ENCODE measurements at regions not wholly inside any gene's neighbourhood (a gene's known extent, or its start where the extent isn't known, plus 50 kb on each side); places are given as distances from the start of the nearest gene placed in this dataset.

DNA sequence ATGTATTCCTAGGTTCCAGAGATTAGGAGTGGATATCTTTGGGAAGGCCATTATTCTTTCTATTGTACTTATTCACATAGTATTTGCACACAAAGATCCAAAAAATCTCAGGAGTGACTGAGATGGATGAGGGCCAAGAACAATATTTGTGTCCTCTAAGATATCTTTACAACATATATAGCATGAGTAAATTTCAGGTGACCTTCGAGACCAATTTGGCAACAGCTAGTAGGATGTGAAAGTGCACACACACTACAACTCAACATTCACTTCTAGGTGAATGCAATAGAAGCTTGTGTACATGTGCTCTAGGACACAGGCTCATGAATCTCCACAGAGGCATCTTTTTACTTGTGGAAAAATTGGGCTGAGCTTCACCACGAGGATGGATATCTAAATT, 224.0 kb downstream of the C1orf94 start:
- TF ChIP-seq FOXM1 (IDR thresholded peaks at IDR 0.05; ENCODE audit: low read depth) (no peak), FOXM1 (CRISPR knock-in tag; IDR thresholded peaks at IDR 0.05; ENCODE audit: low read depth) (no peak), EP300 (IDR thresholded peaks at IDR 0.05; ENCODE audit: low read length) (no peak), POLR2A (conservative IDR thresholded peaks at IDR 0.05) (no peak), CHD2 (IDR thresholded peaks at IDR 0.05; ENCODE audit: low read depth, low read length) (no peak), TAF1 (IDR thresholded peaks at IDR 0.05; ENCODE audit: control insufficient read depth, extremely low read depth, insufficient read depth, low read length, severe bottlenecking) (no peak)
- TF ChIP-seq, protein P1, sequence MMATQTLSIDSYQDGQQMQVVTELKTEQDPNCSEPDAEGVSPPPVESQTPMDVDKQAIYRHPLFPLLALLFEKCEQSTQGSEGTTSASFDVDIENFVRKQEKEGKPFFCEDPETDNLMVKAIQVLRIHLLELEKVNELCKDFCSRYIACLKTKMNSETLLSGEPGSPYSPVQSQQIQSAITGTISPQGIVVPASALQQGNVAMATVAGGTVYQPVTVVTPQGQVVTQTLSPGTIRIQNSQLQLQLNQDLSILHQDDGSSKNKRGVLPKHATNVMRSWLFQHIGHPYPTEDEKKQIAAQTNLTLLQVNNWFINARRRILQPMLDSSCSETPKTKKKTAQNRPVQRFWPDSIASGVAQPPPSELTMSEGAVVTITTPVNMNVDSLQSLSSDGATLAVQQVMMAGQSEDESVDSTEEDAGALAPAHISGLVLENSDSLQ (IDR thresholded peaks at IDR 0.05): no peak
- TF ChIP-seq, protein P2, sequence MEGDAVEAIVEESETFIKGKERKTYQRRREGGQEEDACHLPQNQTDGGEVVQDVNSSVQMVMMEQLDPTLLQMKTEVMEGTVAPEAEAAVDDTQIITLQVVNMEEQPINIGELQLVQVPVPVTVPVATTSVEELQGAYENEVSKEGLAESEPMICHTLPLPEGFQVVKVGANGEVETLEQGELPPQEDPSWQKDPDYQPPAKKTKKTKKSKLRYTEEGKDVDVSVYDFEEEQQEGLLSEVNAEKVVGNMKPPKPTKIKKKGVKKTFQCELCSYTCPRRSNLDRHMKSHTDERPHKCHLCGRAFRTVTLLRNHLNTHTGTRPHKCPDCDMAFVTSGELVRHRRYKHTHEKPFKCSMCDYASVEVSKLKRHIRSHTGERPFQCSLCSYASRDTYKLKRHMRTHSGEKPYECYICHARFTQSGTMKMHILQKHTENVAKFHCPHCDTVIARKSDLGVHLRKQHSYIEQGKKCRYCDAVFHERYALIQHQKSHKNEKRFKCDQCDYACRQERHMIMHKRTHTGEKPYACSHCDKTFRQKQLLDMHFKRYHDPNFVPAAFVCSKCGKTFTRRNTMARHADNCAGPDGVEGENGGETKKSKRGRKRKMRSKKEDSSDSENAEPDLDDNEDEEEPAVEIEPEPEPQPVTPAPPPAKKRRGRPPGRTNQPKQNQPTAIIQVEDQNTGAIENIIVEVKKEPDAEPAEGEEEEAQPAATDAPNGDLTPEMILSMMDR (IDR thresholded peaks at IDR 0.05 in 2 of 3, conservative IDR thresholded peaks at IDR 0.05 in 1 of 3; ENCODE audit: insufficient read depth in 2 of 3, low read depth in 1 of 3, low read length in 3 of 3): no peak
- TF ChIP-seq, protein P3, sequence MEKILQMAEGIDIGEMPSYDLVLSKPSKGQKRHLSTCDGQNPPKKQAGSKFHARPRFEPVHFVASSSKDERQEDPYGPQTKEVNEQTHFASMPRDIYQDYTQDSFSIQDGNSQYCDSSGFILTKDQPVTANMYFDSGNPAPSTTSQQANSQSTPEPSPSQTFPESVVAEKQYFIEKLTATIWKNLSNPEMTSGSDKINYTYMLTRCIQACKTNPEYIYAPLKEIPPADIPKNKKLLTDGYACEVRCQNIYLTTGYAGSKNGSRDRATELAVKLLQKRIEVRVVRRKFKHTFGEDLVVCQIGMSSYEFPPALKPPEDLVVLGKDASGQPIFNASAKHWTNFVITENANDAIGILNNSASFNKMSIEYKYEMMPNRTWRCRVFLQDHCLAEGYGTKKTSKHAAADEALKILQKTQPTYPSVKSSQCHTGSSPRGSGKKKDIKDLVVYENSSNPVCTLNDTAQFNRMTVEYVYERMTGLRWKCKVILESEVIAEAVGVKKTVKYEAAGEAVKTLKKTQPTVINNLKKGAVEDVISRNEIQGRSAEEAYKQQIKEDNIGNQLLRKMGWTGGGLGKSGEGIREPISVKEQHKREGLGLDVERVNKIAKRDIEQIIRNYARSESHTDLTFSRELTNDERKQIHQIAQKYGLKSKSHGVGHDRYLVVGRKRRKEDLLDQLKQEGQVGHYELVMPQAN (IDR thresholded peaks at IDR 0.05; ENCODE audit: borderline replicate concordance): no peak
- TF ChIP-seq, protein P4, sequence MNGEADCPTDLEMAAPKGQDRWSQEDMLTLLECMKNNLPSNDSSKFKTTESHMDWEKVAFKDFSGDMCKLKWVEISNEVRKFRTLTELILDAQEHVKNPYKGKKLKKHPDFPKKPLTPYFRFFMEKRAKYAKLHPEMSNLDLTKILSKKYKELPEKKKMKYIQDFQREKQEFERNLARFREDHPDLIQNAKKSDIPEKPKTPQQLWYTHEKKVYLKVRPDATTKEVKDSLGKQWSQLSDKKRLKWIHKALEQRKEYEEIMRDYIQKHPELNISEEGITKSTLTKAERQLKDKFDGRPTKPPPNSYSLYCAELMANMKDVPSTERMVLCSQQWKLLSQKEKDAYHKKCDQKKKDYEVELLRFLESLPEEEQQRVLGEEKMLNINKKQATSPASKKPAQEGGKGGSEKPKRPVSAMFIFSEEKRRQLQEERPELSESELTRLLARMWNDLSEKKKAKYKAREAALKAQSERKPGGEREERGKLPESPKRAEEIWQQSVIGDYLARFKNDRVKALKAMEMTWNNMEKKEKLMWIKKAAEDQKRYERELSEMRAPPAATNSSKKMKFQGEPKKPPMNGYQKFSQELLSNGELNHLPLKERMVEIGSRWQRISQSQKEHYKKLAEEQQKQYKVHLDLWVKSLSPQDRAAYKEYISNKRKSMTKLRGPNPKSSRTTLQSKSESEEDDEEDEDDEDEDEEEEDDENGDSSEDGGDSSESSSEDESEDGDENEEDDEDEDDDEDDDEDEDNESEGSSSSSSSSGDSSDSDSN (IDR thresholded peaks at IDR 0.05; ENCODE audit: borderline replicate concordance in 1 of 2, low read depth in 2 of 2, low read length in 2 of 2): no peak
- TF ChIP-seq, protein P5, sequence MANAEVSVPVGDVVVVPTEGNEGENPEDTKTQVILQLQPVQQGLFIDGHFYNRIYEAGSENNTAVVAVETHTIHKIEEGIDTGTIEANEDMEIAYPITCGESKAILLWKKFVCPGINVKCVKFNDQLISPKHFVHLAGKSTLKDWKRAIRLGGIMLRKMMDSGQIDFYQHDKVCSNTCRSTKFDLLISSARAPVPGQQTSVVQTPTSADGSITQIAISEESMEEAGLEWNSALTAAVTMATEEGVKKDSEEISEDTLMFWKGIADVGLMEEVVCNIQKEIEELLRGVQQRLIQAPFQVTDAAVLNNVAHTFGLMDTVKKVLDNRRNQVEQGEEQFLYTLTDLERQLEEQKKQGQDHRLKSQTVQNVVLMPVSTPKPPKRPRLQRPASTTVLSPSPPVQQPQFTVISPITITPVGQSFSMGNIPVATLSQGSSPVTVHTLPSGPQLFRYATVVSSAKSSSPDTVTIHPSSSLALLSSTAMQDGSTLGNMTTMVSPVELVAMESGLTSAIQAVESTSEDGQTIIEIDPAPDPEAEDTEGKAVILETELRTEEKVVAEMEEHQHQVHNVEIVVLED (CRISPR knock-in tag; IDR thresholded peaks at IDR 0.05): no peak
- TF ChIP-seq, protein P6, sequence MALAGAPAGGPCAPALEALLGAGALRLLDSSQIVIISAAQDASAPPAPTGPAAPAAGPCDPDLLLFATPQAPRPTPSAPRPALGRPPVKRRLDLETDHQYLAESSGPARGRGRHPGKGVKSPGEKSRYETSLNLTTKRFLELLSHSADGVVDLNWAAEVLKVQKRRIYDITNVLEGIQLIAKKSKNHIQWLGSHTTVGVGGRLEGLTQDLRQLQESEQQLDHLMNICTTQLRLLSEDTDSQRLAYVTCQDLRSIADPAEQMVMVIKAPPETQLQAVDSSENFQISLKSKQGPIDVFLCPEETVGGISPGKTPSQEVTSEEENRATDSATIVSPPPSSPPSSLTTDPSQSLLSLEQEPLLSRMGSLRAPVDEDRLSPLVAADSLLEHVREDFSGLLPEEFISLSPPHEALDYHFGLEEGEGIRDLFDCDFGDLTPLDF (CRISPR knock-in tag; IDR thresholded peaks at IDR 0.05): no peak

Measured in K562 (cell line).